ENCODE measurements at regions not wholly inside any gene's neighbourhood (a gene's known extent, or its start where the extent isn't known, plus 50 kb on each side); places are given as distances from the start of the nearest gene placed in this dataset.
"Not testable (repeated sequence)": the region's sequence is repeated elsewhere in the genome, so short reads cannot be mapped to it uniquely, and the experiment has no call there.

DNA sequence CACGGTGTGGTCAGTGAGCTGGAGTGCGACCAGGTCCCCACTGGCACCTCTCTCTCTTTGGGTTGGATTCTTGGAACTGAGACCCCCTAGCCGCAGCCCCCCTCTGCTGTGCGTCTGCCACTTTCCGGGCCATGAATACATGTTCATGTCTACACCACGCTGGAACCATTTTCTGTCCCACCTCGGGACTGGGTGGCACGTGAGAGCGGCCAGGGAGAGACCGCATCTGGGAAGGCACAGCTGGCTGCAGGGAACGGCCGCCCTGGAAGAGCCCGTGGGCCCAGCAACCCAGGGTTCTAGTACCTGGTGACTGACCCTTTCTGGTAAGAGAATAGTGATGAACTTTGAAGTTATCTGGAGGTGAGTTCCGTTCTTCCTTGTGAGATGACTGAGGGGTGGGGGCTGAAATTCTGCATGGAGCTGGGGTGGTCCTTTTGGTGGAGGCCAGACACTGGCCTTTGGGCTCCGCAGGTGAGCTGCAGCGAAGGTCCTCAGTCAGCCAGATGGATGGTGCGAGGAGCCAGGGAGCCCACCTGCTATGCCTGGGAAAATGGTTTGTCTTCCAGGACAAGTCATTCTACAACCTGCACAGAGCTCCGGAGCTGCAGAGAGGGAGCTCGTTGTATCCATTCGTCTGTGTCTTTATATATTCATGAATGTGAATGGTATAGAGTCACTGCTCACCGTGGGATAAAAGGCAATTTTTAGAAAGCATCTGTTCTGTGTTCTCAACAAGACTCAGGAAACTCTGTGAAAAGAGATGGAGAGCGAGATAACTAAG lies 223.5 kb downstream of the NDUFA10 start:
- no peak for DNase-seq

DNA sequence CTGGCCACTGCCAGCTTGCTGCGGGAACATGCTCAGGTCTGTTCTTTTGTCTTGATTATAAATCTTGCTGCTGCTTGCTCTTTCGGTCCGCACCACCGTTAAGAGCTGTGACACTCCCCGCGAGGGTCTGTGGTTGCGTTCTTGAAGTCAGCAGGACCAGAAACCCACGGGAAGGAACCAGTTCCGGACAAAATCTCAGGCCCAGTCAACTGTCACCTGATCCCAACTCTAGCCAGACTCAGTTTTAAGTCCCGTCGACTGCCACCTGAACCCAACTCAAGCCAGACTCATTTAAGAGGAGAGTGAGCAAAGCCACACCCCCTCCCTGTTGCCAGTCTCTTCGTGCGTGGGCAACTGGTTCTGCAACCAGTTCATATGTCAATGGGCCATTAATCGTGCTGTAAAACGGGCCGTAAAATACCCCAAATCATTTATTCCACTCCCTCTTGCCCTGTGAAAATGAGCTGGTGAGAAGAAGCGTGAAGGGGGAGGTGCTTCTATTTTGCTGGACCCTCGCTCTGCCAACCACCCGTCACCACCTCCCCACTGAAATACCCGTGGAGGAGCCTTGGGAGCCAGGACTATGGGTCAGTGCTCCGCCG lies 224.3 kb downstream of the NDUFA10 start:
- no peak for DNase-seq

DNA sequence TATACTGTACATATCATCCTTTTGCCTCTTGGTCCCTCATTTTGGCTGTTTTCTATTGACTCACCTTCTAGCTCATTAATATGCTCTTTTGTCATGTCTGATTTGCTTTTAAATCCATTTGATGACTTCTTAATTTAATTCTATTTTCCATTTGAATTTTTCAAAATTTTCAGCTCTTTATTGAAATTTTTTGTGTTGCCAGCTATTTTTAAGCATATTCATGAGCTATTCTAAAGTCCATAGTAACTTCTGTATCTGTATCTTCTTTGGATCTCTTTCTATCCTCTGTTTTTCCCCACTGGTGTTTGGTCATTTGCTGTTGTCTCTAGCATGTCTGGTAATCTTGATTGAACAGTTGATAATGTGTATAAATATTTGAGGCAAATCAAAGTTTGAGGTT lies 227.8 kb downstream of the NDUFA10 start:
- no peak for DNase-seq

DNA sequence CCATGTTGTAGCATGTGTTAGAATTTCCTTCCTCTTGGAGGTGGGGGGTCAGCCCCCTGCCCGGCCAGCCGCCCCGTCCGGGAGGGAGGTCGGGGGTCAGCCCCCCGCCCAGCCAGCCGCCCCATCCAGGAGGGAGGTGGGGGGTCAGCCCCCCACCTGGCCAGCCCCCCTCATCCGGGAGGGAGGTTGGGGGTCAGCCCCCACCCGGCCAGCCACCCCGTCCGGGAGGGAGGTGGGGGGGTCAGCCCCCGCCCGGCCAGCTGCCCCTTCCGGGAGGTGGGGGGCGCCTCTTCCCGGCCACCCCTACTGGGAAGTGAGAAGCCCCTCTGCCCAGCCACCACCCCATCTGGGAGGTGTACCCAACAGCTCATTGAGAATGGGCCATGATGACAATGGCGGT lies 229.4 kb downstream of the NDUFA10 start:
- DNase-seq: not testable (repeated sequence)

DNA sequence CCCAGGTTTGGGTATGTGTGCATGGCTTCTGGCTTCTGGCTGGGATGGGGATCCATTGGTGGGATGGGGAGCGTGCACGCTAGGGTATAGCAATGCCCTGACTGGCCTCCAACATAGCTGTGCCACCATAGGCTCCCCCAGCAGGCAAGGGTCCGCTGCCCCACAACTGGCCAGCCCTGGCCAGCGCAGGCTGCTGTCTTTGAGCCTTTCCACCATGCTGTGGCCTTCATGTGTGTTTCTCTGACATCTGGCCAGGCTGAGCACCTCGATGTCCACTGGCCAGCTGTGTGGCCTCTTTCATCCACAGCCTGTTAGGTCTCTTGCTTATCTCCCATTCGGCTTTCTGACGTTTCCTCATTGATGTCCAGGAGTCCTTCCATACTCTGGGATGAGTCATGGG lies 231.3 kb downstream of the NDUFA10 start:
- DNase-seq: no peak

DNA sequence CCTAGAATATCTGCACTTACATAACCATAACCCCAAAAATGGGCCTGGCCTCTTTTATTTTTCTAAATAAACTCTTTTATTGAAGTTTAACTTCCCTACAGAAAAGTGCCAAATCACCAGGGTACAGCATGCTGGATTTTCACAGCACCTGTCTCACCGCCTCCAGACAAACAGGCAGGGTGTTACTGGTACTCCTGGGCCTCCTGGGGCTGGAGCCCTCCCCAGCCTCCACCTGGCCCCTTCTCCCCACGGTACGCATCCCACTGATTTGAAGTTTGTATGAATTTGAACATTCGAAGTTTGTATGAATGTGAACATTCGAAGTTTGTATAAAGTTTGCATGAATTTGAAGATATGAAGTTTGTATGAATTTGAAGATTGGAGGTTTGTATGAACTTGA lies 232.1 kb downstream of the NDUFA10 start:
- DNase-seq: no peak

DNA sequence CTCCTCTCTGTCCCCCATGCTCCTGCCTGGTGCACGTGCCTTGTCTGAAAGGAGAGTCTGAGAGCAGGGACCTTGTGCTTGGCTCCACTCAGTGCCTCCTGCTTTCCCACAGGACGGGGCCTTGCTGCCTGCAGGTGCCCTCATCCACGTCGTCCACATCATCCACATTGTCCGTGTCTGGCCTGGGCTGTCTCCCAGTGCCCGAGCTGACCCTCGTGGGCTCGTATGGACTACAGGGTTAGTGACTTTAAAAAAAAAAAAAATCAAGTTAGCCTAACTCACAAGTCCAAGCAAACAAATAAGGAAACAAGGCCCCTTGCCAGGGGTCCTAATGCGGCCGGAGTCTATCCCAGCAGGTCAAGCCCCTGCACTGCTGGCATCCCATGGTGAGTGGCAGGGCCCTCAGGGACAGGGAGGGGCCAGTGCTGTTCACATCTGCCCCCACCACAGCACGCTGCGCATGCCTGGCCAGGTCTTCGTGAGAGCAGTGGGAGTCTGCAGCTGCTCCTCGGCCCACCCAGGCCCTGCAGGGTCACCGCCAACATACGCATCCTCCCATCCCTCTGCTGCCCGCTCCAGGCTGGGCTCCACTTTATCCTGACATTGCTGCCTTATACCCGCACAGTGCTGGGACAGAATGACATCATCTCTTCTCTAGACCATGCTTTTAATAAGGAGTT lies 232.6 kb downstream of the NDUFA10 start:
- no peak for DNase-seq

DNA sequence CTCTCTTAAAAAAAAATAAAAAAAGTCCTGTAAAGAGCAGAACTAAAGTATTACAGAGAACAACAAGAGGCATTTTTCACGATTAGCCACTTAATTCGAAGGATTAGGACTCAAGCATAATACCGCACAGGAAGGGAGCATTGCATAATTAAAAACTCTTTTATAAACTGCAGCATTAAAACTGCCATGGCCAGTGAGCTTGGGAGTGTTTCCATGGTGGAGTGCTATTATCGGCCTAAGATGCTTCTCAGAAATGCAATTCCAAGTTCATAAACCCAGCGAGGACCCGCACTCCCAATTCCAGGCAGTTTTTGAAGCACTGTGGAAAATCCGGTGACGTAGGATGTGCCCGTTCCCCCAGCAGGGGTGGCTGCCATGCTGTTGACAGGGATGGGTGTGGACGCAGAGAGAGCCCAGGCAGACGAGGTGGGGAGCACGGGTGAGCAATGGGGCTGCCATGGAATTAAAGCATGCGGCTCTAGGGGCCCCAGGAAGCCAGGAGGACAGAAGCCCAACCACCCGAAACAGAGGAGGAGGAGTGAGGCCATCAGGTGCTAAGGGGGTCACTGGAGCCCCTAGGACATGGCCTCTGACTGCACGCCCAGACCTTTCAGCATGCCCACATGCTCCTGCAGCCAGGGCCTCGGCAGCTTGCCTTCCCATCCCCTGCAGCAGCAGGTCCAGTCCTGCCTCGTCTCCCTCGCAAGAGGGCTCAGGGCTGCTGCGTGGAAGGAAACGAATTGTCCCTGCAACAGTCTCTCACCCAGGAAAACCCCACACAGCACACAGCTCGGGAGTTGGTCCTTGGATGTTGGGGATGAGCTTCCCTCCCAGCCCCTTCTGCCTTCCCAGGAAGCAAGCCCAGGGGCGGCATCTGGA lies 233.4 kb downstream of the NDUFA10 start:
- DNase-seq: no peak

DNA sequence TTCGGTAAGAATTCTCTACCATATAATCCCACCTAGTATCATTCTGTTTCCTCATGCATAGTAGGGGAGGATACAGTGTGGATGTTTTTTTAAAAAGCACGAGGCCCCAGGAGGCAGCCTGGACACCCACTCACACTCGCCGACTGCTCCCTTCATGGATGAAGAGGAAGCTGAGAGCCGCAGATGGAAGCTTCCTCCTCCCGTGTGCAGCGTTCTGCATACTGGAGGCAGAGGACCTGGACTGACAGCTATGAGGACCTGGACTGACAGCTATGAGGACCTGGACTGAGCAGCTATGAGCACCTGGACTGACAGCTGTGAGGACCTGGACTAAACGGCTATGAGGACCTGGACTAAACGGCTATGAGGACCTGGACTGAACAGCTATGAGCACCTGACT lies 234.4 kb downstream of the NDUFA10 start:
- DNase-seq: no peak

DNA sequence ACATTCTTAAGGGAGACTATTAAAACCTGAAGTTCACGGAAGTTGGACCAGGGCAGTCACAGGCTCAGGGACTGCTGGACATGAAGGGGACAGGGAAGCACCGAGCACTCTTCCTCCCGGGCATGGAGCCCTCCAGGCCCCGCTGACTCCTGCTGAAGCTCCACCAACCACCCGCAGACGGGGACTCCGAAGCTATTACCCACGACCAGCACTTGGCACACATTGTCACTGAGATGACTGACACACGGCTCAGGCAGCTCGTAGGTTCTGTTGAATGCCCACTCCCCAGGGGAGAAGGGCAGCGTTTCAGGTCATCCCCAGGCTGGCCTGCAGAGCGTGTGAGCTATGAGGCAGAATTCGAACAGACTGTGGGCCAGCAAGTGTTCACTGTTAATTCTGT lies 234.8 kb downstream of the NDUFA10 start:
- DNase-seq: no peak

DNA sequence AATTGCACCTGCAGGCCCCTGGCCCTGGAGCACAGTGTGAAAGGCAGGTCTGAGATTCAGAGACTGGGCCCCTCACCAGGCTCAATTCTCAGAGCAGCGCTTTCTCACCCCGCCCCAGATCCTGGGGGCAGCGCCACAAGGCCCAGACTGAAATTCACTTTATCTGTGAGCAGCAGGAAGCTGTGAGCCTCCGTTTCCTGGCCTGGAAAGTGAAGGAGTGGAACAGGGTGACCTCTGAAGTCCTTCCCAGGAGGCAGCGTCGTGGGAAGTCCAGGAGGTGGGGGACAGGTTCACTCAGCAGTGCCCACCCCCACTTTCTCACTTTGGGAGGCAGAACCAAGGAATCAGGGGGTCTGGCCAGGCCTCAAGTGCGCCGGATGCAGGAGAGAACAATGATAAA lies 235.4 kb downstream of the NDUFA10 start:
- no peak for DNase-seq

DNA sequence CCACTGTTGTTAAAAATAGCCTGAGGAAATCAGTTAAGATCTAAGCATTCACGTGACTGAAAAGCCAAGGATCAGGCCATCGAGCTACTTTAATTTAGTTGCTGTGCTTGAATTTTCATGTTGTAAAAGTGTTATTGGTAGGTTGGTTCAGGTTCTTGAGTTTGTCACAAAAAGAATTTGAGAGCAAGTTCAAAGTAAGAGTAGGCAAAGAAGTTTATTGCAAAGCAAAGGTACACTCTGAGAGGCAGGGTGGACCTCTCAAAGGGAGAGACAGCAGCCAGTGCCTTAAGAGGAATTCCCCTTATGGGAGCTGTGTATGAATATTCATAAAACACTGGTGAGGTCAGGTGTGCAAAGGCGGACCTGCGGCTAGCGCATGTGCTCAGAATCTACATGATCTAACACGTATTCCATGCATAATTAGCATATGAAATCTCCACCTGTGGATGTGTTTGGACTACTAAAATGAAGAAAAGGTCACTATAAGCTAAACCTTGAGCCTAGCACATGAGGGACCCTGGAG lies 236.5 kb downstream of the NDUFA10 start:
- DNase-seq: no peak

DNA sequence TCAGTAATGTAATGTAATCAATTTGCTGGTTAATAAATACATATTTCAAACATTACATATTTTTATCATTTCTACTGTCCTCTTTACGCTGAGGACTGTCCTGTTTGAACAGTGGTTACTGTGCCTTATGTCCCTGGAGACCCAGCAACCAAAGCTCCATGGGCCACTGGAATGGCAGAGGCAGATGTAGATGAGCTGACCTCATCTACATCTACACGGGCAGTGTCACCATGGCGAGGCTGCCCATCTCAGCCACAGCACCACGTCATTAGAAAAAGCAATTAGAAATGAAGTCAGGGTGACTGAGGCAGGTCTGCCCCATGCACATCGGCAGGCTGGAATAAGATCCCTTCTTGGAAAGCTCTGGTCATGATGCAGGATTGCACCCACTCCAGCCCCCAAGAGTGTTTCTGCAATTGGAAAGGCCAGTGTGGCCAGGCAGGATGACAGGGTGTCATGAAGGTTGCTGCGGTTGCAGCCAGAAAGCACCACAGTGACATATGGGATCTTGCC lies 237.5 kb downstream of the NDUFA10 start:
- no peak for DNase-seq

DNA sequence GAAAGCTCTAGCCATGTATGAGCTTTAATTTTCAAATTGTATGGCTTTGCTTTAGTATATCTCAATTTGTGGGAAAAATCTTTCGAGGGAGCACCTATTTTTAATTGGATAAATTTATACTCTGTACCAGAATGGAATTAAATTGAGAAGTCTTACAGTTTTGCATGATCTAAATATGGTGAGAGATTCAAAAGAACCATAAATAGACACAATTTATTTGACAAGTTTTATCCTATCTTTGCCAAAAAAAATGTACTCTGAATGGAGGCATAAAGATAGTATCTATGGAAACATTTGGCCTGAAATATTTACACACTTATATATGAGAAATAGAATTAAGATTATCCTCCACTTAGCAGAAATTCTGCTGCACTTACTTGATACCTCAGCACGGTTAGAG lies 238.4 kb downstream of the NDUFA10 start:
- DNase-seq: no peak

DNA sequence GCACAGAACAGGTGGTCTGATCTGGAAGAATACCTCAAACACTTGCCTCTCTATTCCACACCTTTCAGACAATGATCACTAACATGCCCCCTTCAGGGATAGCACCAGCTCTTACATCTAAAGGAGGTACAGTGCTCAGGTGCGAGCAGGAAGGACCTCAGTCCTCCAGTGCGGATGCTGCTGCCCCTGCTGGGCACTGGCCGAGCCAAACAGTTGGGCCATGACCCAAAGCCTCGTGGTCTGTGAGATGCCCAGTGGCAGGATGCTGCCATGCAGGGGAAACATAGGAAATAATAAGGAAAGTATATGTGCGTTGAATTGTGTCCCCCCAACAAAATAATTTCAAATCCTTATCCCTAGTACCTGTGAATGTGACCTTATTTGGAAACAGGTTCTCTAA lies 243.7 kb downstream of the NDUFA10 start:
- no peak for DNase-seq

DNA sequence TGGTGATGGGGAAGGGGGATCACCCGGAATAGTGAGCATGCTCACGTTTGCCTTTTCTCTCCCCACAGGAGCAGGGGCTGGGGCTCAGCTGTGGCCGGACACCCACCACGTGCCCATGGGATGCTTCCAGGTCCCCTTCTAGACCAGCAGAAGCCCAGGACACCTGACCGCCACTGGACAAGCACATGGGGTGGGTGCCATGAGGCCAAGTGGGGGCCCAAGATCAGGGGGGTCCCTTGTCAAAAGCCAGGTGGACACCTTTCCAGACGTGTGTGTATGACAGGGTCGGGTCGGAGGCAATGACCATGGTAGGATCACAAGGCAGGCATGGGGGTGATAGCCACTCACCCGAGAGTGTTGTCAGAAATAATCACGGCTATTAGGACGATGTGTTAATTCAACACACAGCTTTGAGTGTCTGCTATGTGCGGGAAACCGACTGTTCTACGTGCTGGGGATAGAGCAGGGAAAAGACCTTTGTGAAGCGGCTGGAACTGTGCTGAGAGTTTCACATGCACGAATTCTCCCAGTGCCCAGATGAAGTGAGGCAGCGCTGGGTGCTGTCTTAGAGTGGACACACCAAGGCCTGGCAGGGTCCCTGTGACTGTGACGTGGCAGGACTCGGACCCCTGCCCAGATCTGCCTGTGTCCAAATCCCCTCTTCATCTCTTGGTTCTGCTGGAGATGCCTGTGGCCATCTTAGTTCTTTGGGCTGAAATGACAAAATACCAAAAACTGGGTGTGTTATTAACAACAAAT lies 244.7 kb downstream of the NDUFA10 start:
- no peak for DNase-seq

DNA sequence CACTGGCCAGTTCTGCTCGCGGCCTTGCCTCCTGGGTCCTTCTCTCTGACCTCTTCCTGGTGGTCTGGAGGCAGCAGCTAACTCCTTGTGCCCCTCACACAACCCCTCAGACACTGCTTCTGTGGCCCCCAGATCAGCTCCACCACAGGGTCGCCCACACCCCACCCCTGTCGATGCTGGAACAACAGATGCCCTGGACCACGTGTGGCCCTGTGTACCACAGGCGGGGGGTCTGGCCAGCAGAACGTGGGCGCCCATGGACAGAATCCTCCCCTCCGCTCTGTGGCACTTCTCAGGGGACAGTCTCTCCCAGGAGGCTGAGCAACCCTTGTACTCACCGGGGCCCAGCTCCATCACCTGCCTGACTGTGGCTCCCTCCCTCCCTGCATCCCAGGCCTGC lies 245.6 kb downstream of the NDUFA10 start:
- no peak for DNase-seq

DNA sequence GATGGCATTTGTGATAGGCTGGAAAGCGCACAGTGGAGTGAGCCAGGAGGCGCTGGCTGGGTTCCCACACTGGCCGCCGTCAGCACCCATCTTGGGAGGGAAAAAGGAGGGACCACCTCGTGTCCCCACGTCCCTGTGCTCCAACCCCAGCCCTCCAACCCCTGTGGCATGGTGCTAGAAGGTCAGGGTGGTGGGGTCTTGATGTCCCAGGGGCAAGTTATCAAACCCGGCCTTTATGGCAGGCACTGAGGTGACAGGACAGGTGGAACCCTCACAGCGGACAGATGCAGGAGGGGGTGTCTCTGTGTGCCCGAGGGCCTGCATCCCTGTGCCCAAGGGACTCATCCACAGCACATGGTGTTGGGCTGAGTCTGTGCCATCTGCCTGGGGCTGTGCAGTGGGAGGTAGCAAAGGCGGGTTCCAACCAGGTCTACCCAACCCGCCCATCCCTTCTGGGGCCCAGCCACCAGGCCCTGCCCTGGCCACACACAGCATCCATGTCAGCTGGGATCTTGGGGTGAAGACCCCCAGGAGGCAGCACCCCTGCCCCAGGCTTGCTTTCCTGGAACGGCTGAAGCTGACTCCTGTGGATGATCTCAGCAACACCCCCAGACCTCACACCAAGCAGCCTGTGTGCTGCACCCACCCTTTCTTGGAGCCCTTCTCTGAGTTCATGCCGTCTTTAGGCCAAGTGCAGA lies 246.1 kb downstream of the NDUFA10 start:
- DNase-seq: no peak

DNA sequence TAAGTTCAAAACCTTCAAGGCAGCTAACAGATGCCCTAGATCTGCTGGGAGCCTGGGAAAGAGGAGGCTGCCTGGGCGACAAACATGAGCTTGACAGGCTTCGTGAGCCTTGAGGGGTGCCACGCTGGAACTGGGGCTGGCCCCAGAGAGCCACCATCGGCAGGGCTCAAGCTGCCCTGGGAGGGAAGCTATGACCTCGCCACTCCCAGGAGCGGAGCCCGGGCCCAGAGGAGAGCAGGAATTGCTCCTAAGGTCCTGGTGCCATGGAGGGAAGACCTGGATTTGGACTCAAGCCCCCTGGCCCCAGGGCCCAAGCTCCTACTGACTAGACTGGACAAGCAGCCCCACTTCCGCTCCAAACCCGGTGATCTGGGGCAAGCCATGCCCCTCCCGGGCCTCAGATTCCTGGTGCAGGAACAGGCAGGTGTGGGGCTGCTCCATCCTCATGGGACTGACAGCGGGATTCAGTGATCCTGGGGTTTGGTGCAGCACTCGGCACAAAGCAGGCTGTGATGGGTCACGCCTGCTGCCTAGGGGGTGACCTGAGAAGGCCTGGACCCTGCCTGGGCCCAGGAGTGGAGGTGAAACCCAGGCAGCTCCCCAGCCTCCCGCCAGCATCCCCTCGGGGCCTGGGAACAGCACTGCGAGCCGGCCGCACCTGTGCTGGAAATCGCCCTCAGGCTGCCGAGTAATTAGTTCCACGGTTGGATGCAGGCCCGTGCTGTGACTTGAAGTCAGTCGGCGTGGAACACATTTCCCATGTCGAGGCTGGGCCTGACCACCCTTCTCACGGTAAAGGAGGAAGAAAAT lies 246.9 kb downstream of the NDUFA10 start:
- DNase-seq: no peak

DNA sequence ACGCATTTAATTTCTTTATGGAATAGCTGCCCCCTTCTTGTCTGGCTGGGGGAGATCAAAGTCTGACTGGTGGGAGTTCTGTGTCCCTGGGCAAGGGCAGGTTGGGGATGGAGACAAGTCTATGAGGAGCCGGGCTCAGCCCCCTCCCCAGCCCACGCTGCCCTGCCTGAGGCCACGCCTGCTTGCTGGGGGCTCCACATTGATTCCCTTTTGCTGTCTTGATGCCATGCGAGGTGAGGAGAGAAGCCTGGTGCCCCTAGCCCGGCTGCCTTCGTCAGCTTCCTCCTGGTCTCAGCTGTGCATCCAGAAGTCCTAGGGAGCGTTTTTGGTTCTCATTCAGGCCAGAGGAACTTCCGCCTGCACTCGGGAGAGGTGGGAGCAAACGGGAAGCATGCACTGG lies 247.9 kb downstream of the NDUFA10 start:
- no peak for DNase-seq
